ENCODE measurements at regions not wholly inside any gene's neighbourhood (a gene's known extent, or its start where the extent isn't known, plus 50 kb on each side); places are given as distances from the start of the nearest gene placed in this dataset.

DNA sequence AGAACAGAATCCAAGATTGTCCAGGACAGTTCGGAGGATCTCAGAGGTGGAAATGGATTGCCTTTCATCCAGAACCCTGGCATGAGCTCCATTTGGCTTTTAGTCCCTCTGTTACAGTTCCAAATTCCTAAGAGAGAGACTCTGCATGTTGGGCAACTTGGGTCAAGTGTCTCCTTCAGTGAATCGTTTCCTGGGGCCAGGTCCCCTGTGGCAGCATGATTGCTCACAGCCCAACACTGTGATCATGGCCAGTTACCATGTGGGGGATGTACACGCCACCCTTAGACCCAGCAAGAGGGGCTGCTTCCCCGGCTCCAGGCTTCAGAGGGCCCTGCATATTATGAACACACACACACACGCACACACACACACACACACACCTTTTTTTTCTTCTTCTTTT lies 118.6 kb upstream of the GLI2 start:
- DNase-seq = no peak

DNA sequence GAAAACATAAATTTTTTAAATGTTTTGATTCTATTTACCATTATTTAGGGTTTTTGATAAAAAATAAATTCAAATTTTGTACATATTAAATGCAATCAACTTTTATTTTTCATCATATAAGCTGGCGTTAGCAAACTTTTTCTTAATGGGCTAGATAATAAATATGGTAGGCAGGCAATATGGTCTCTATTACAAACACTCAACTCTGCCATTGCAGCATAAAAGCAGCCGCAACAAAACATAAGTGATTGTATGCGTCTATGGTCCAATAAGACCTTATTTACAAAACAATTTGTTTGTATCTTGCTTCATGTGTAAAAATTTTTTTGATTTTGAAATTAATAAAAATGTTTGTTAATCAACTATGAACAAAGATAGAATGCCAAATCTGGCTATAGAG lies 116.8 kb upstream of the GLI2 start:
- DNase-seq = no peak

DNA sequence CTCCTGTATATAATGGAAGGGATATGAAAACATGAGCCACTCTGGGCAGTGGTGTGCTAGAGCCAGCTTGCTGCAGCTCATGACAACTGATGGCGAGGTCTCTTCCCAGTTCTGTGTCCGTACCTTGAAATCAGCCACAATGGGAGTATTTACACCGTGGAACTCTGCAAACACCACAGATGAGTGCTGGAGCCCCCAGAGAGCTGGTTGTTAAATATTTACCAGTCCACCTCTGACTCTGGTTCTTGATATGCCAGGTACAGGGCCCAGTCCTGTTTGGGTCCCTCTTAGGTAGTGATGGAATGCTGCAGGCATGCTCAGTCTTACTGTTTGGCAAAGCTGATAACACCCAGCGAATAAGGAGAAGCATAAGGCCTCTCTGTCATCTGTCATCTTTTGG lies 116.1 kb upstream of the GLI2 start:
- DNase-seq = no peak

DNA sequence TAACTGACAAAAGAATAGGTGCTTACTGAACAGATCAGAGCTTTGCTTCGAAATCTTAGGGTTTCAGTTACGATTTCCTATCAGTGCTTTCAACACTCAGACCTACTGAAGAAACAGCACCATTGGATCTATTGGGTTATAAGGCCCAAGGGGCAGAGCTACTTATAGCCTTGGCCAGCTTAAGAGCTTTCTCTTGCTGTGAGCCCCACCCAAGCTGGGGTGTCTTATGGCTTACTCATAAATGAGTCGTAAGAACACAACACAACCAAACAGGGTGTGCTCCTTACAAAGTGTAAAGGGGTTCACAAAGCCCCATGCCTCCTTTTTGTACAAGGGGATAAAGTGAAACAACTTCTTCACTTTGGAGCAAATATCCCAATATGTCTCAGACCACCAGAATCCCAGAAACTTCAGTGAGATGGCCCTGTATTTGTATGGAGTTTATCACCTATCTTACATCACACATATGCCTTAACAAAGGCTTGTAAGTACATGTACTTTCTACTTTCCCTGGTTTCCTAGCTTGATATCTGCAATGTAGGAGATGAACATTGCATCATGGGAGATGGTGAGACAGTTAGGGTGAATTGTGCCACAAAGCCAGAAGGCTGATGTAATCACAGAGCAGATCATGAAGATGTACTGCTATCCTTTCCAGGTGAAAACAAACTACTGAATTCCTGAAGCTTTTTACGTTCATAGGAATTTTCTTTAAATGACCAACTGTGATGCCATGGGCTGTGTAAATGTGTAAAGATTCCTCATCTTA lies 115.5 kb upstream of the GLI2 start:
- no peak for DNase-seq

DNA sequence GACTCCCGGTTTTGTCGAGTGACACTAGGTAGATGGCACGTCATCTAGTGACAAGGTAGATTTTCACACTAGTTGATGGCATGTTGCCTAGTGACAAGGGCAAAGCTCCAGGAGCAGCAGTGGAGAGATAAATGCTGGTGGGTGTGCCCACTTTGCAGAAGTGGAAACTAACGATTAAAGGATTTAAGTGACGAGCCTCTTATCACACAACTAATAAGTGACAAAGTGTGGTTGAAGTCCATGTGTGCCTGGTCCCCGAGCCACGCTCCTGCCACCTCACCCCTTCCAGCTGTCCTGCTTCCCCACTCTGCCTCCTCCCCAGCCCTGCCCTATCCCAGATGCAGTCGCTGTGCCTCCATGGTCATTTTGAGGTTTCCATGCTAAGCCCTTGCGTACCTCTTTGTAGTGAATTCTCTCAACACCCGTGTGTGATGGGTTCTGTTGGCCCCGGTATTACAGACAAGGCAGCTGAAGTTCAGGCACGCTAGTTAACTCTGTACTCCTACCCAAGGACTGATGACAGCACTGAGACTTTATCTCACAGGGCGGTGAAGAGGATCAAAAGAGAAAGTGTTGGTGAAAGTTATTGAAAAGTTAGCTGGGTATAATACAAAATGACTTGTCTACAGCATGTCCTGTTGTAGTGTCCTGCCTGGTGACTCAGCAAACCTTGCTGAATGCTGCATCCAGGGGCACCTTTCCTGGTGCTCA lies 113.4 kb upstream of the GLI2 start:
- no peak for DNase-seq

DNA sequence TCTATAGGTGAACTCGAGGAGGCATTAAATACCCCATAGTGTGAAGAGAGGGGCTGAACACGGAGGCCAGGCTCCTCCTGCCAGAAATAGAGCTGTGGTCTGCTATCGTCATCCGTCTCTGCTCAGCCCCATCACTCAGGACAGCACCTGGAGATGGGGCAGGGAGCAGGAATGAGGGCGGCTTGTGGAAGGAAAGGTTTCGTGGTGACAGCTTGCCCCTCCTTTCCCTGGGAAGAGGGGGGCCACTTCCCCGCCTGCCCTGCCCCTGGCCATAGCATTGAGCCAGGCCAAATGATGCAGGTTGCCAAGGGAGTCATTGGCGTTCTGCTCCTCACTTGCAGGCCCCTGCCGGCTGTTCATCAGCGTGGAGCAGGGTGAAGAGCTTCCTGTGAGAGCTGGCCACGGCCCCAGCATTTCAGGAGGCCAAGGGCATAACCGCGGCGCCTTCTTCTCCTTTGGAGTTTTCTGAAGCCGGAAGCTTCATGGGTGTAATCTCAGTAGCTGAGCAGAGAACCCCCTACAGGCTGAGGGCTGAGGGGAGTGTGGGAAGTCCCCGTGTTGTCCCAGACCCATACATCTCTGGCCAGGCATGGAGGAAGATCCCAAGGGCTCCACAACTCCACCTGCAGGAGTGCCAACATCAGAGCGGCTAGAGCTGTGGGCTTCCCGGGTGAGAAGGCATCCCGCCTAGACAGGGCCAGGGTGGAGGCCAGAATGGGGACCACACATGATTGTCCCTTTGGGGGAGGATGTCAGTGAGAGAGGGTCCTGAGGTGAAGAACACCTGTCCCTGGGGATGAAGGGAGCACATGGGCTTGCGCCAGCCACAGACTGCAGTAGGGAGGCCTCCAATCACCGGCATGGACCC lies 112.5 kb upstream of the GLI2 start:
- DNase-seq = no peak

DNA sequence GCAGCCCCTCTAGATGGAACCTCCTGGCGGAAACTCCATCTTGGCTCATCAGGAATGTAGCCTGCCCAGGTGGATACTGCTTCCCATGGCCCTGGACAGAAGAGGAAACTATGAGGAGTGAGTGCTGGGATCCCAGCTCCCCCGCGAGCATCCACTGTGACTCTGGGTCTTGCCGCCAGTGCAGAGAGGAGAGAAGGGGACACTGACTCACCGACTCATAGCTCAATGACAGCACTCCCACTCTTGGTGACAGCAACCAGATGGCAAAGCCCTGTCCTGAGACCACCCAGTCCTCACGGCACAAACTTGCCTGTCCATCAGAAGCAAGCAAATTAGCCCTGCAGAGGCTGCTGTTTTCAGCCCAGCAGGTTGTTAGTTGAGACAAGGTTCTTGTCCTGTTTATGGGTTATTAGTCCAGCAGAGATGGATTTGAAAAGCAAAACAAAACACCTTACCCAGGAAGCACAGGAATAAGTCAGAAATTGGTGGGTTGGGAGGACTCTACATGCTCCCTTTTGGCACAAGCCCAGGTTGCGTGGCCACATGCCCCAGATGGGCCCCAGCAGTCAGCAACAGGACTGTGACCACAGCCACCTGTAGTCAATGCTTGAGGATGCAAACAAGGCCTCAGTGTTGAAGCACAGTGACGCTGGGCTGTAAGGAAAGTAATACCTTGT lies 111.5 kb upstream of the GLI2 start:
- DNase-seq = no peak

DNA sequence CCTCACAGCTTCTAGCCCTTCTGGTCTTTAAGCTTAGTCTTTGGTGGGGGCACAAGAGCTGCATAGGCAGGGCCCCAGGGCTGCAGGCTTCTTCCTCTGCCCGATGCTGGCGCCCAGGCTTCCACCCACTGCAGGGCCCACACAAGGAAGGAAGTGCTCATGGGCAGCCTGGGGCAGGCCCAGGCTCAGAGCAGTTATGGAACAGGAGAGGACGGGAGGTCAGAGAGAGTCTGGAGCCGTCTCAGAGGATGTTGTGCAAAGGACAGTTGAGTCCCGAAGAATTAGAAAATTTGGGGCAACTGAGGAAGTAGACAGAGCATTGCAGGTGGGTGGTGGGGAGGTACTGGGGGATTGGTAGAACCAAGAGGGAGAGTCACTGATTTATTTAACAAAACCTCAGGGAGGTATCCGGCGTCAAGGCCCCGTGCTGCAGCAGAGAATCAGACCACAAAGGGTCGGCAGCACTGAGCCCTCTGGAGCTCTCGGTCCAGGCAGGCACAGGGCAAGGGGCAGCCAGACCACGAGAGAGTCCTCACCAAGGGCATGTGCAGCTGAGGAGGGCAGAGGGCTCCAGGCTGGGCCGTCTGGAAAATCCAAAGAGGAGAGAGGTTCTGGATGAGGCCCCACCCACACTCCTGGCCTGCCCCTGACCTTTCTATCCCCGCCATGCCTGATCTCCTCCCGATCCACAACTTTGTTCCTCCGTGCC lies 110.8 kb upstream of the GLI2 start:
- no peak for DNase-seq

DNA sequence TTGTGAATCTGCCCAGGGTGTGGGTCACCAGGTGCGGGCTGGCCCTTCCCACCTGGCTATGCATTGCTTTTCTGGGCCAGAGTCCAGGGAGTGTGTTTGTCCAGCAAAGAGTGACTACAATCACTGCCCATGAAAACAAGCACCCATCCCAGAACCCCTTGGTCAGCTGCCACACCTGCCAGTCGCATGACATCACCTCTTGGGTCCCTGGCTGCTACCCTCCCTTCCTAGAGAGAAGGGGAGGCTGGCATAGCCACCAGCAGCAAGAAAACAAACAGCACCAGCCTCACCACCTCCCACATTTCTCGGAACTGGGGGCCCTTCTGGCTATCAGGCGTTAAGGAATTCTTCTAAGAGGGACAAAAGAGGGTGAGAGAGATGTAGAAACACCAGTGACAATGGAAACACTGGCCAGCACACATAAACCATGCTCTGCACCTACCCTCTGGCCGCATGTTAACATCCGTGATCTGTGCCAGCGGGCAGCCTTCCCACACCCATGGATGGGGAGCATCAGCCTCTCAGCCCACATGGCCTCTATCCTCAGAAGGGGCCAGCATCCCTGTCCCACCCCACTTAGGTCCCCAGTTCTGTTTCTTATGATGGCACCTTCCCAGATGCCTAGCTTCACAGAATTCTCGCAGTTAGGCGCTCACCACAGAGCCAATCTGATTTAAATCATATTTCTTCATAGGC lies 109.7 kb upstream of the GLI2 start:
- DNase-seq = no peak

DNA sequence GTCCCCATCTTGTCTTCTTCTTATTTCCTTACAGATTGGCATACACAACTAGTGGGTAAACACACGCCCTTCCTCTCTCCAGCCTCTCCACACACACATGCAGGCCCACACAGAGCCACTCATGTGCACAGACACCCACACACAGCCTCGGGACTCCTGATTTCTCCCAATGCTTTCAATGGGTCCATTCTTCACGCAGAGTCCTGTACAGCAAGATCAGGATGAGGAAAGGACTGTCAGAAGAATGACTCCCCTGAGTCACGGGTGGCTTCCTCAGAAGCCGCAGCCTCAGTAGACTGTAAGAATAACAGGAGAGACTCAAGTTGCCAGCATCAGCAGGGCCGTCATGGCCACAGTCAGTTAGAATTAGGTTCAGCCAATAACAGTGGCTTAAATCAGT lies 109.1 kb upstream of the GLI2 start:
- DNase-seq = no peak

DNA sequence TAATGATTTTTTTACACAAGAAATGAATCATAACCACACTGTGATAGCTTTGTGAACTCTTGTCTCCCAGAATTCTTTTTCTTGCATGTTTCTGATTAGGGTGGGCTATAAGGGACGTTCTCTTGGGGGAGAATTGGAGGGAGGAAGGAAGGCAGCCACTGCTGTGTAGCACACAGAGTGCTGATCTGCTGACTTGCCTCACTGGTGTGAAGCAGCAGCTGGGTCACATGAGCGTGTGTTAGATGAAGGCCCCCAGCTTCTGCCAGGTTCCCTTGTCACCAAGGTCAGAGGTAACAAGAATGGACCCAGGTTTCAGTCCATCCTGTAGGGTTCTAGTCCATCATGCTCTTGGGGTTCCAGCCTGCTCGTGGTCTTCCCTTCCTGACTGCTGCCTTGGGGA lies 107.4 kb upstream of the GLI2 start:
- DNase-seq = no peak

DNA sequence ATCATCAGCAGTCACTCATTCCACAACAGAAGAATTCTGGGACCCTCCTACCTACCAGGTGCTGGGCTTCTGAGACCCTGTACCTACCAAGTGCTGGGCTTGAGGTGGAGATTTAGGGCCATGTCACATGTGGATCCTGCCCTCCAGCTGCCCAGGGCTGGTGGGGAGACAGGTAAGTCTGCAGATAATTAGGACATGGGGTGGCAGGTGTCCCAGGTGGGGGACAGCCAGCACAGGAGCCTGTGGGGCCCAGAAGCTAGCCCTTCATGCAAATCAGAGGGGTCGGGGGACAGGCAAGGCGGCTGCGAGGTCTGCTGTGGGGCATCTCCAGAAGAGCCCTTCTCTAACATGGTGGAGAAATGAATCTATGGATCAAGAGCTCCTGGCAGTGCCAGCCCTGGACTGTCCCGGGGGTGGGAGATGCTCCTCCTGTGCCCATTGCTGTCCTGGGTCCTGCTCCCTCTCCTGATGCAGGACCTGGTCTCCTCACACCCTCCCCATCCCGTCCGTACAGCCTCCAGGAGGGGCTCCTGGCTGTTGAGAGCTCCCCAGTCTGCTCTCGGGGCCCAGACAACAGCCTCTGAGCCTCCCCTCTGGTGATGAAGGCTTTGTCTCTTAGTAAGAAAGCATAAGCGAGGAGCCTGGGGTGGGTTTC lies 106.3 kb upstream of the GLI2 start:
- DNase-seq = no peak

DNA sequence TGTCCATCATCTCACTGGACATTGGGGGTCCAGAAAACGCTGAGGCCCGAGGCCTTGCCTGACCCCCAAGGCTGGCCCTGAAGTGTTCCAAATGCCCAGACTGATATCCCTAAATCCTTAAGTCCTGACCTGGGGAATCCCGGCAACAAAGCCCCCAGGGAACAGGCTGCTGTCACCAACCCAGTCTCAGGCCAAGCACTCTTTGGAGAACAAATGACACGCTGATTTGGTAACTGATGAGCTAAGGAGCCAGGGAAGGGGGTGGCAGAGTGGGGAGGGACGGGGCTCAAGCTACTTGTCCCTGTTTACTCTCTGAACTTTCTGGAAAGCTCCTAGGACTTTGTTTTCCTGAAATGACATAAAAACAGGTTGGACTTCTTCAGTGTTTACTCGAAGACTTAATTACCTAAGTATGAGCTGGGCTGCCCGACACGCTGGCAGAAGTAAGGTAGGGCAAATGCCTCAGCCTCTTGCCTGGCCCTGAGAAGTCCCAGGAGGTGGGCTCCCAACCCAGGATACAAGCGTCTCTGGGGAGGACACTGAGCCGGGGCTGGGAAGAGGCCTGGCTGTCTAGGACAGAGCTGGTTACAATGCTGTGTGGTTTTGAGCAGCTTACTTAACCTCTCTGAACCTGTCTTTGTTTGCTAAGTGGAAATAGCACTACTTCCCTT lies 105.5 kb upstream of the GLI2 start:
- DNase-seq = no peak

DNA sequence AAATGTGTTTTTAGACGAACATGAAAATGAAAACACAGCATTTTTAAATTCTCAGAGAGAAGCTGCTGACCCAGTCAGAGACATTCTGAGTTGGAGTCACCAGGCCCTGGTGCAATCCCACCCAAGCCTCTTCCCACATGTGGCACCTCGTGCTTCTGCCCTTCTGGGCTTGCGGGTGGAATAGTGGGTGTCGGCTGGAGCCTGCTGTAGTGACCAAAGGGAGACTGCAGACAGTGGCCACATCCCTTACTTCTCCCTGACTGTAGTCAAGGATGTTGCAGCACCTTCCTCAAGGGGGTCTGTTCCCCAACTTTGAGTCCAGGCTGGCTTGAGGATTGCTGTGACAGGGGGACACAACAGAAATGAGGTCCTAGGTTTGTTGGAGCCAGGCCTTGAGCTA lies 104.4 kb upstream of the GLI2 start:
- DNase-seq = no peak

DNA sequence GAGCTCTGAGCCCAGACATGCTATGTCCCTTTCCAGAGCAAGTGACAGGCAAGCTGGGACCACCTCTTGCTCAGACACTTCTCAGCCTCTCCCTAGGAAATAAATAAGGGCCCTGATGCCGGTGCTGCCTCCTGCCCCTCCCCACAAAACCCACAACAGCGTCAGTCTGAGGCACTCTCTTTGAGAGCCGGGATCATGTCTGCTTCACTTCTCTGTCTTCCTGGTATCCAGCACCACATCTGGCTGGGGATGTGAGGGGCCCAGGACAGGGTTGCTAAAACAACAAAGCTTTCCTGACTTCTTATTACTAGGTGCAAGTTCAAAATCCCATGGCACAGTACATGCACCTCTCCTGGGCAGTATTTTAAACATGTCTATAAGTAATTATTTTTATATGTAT lies 103.9 kb upstream of the GLI2 start:
- no peak for DNase-seq

DNA sequence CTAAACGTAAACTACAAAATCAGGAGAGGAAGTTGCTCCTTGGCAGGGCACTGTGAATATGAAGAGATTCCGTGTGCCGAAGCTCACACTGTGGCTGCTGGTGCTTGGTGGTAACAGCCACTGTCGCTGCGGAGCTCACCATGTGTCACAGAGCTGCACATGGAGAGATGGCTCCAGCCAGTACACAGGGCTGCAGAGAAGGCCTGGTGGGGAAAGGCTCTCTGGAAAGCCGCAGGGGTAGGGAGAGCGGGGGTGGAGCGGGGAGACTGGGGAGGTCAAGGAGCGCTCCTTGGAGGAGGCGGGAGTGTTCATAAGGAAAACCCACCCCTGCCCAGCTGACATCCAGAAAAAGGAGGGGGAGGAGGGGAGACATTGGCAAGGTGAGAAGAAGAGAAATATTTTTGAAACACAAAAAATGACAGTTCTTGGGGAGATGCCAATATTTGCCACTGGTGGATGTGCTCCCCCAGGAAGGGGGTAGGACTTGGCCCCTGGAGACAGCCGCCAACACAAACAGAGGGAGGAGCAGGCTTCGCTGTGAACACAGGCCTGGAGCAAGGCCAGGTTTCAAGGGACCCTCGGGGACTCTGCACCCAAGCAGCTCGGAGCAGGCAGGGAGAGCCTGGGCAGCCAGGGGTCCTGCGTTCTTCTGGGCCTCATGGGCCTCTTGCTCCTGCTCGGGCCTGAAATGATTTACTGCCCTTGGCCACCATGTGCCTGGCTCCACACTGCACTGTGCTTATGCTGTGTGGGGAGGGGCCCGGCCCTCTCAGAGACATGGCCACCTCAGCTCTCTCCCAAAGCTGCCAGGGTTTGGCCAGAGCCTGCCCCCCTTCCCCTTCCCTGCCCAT lies 102.6 kb upstream of the GLI2 start:
- DNase-seq = no peak

DNA sequence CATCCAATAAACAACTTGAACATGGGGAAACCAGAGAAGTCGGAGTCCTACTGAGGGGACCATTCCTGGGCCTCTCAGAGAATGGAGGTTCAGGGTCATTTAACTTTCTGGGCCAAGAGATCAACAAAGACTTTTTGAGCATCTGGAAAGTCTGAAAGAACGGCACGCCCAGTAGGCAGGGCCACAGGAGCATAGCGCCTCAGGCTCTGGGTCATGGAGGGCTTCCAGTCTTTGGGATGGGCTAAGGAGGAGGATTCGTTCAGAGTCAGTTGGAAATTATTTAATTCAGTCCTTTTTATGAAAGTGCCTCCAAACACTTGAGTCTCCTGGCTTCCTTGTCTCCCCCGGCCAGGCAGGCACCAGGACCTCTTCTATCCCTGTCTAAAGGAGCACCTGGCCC lies 101.1 kb upstream of the GLI2 start:
- DNase-seq = no peak

DNA sequence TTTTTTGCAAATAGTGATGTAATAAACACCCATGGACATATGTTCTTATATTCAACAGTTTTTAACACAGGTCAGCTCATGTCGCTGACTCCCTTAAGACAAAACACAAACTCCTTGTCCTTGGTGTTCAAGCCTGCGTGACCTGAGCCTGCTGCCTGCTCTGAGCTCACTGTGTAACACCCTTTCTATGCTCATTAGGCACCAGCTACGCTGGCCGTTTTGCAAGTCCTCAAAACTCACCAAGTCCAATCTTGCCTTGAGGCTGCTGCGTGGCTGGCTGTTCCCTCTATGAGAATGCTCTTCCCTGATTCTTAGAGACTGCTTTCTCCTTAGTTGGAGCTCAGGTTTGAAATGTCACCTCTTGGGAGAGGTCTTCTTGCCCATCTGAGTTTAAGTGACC lies 100.5 kb upstream of the GLI2 start:
- no peak for DNase-seq

DNA sequence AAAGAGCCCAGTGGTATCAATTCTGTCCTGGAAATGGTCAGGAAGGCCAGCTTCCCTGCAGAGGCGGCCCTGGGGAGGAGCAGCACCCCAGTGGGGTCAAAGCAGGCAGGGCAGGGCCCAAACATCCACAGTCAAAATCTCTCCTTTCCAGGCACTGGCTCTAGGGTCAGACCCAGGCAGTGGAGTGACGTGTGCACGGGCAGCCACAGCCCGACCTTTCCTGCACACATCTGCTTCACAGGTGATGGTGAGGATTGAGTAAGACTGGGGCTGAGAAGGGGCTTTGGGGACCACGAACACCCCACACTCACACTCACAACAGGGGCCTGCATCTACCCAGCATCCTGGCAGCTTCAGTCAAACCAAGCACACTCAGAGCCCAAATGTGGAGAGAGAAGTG lies 97.8 kb upstream of the GLI2 start:
- no peak for DNase-seq

DNA sequence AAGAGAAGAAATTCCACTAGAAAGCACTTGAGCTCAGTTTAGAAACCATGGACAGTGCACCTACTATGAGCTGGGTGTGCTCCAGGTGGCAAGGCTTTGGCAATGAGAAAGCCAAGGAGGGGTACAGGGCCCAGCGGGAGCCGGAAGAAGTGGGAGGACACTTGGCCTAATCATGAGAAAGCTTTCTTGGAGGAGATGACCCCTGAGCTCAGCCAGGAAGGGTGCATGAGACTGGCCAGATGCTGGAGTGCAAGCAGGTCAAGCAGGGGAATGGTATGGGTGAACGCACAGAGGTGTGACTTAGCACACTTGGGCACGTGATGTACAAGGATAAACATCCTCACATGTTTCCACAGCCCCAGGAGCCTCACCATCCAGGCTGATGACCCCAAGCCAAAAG lies 97.2 kb upstream of the GLI2 start:
- no peak for DNase-seq
